HCT116 (cell line): ENCODE measurements at regions not wholly inside any gene's neighbourhood (a gene's known extent, or its start where the extent isn't known, plus 50 kb on each side); places are given as distances from the start of the nearest gene placed in this dataset.

Source experiments
- ATAC-seq: fragments of 200-7000 bp; cut with Tn5 transposase; 2 replicates; pipeline ENCODE4 v1.9.1; 2020; ENCODE audit warnings: mild to moderate bottlenecking, moderate library complexity
- BruUV-seq: library from RNA; stranded (reverse); fragments of 400-500 nt; replicated peaks from 2 replicates; lab custom pipeline; 2021; lab: Mats Ljungman, UMichigan
- CTCF ChIA-PET: fragments of 300-600 bp; sonication (Branson Sonifier 250); formaldehyde crosslinking; loops from one replicate; lab custom pipeline; 2021; ENCODE audit warnings: antibody characterized with exemption; lab: Charles Lee
- POLR2A ChIA-PET: fragments of 300-600, 350-600 bp; sonication (Branson Sonifier 250); formaldehyde crosslinking; loops from one replicate; lab custom pipeline; 2021; ENCODE audit warnings: antibody characterized with exemption; lab: Charles Lee
- RAD21 ChIA-PET, 2 experiments: fragments of 300-600 bp; sonication (Branson Sonifier 250); formaldehyde crosslinking; loops; one replicate each; lab custom pipeline; 2023; ENCODE audit warnings: low total read pairs in 2 of 2; ENCODE audit not compliant: uncharacterized antibody in 2 of 2, unreplicated experiment in 2 of 2, low non-redundant PET in 1 of 2; lab: Charles Lee
- DNase-seq: peaks from one replicate; pipeline ENCODE4 v3.0.0-alpha.2; 2010; ENCODE audit warnings: low read depth, low spot score
- H2AFZ ChIP-seq: fragments of 200-600 bp; shearing (Covaris generic), sonication (generic); 2 replicates; pipeline ENCODE4 v1.6.1; 2017; ENCODE audit warnings: low read depth, mixed run types, mixed read lengths, antibody characterized with exemption, low read length; ENCODE audit not compliant: poor library complexity, severe bottlenecking
- H3K27ac ChIP-seq: 2 replicates; pipeline ENCODE4 v1.5.1; 2012; ENCODE audit warnings: low read depth, low read length
- H3K27me3 ChIP-seq: fragments of 200-600 bp; sonication (generic); 2 replicates; pipeline ENCODE4 v1.6.1; 2016; ENCODE audit warnings: mixed run types, low read length, mixed read lengths; ENCODE audit not compliant: insufficient read depth
- H3K36me3 ChIP-seq, 2 experiments: fragments of 200-500 bp in 1 of 2; fragments of 200-600 bp in 1 of 2; sonication (Bioruptor generic) in 1 of 2; sonication (generic) in 1 of 2; 2 replicates each; pipeline versions ENCODE4 v1.5.1 to v1.6.1; 2014 to 2016; ENCODE audit warnings: low read length in 2 of 2, inconsistent platforms in 1 of 2, mixed read lengths in 1 of 2, mixed run types in 1 of 2; ENCODE audit not compliant: insufficient read depth in 2 of 2, control insufficient read depth in 1 of 2
- H3K4me1 ChIP-seq, 2 experiments: fragments of 200-600 bp in 1 of 2; sonication (generic) in 1 of 2; 2 replicates each; pipeline versions ENCODE4 v1.5.1 to v1.6.1; 2012 to 2017; ENCODE audit warnings: low read length in 2 of 2, inconsistent platforms in 1 of 2, mild to moderate bottlenecking in 1 of 2, mixed read lengths in 1 of 2, mixed run types in 1 of 2, moderate library complexity in 1 of 2; ENCODE audit not compliant: insufficient read depth in 2 of 2, control insufficient read depth in 1 of 2
- H3K4me2 ChIP-seq: fragments of 200-600 bp; sonication (generic); 2 replicates; pipeline ENCODE4 v1.6.1; 2017; ENCODE audit warnings: mixed run types, low read length, mixed read lengths
- H3K4me3 ChIP-seq, 2 experiments: fragments of 200-600 bp in 1 of 2; sonication (generic) in 1 of 2; replicated peaks in 1 of 2; 2 replicates each; pipeline ENCODE4 v1.5.1; 2011 to 2016; ENCODE audit warnings: low read length in 2 of 2, control low read depth in 1 of 2, low read depth in 1 of 2, mild to moderate bottlenecking in 1 of 2, mixed read lengths in 1 of 2, mixed run types in 1 of 2
- H3K79me2 ChIP-seq: fragments of 200-600 bp; sonication (generic); 2 replicates; pipeline ENCODE4 v1.6.1; 2017; ENCODE audit warnings: mild to moderate bottlenecking, mixed run types, low read length, moderate library complexity, mixed read lengths; ENCODE audit not compliant: insufficient read depth
- H3K9ac ChIP-seq: fragments of 200-600 bp; sonication (generic); 2 replicates; pipeline ENCODE4 v1.6.1; 2016; ENCODE audit warnings: low read length, mixed read lengths
- H3K9me2 ChIP-seq: fragments of 200-600 bp; sonication (generic), shearing (Covaris generic); 2 replicates; pipeline ENCODE4 v1.6.1; 2017; ENCODE audit warnings: mixed run types, mild to moderate bottlenecking, moderate library complexity; ENCODE audit not compliant: insufficient read depth
- H3K9me3 ChIP-seq, 2 experiments: fragments of 200-500 bp in 1 of 2; fragments of 200-600 bp in 1 of 2; sonication (Bioruptor generic) in 1 of 2; sonication (generic) in 1 of 2; 2 replicates each; pipeline ENCODE4 v1.6.1; 2014 to 2017; ENCODE audit warnings: low read length in 2 of 2, mixed read lengths in 2 of 2, inconsistent platforms in 1 of 2, low read depth in 1 of 2, mild to moderate bottlenecking in 1 of 2, mixed run types in 1 of 2, moderate library complexity in 1 of 2; ENCODE audit not compliant: control insufficient read depth in 1 of 2, insufficient read depth in 1 of 2
- H4K20me1 ChIP-seq: fragments of 200-600 bp; sonication (generic), shearing (Covaris generic); 2 replicates; pipeline ENCODE4 v1.6.1; 2017; ENCODE audit warnings: mixed run types, mild to moderate bottlenecking, moderate library complexity; ENCODE audit not compliant: insufficient read depth
- CTCF ChIP-seq, 3 experiments: fragments of 200-600 bp in 1 of 3; sonication (generic) in 1 of 3; IDR thresholded peaks in 2 of 3; conservative IDR thresholded peaks in 1 of 3; 2 replicates each; pipeline ENCODE4 v1.5.1; 2012 to 2017; ENCODE audit warnings: low read depth in 2 of 3, low read length in 2 of 3, antibody characterized with exemption in 1 of 3, borderline replicate concordance in 1 of 3, control low read depth in 1 of 3, mild to moderate bottlenecking in 1 of 3, mixed read lengths in 1 of 3, mixed run types in 1 of 3, moderate library complexity in 1 of 3; ENCODE audit not compliant: insufficient read depth in 1 of 3
- FOSL1 ChIP-seq: IDR thresholded peaks from 2 replicates; pipeline ENCODE4 v1.6.1; 2012; ENCODE audit warnings: low read depth
- MAX ChIP-seq: IDR thresholded peaks from 2 replicates; pipeline ENCODE4 v1.6.1; 2012
- POLR2A ChIP-seq: IDR thresholded peaks from 2 replicates; pipeline ENCODE4 v1.7.0; 2011; ENCODE audit warnings: borderline replicate concordance; ENCODE audit not compliant: insufficient read depth, insufficient read length; ENCODE audit errors: extremely low read depth
- RAD21 ChIP-seq: IDR thresholded peaks from 2 replicates; pipeline ENCODE4 v1.6.1; 2012; ENCODE audit warnings: low read depth, mild to moderate bottlenecking
- SP1 ChIP-seq: IDR thresholded peaks from 2 replicates; pipeline ENCODE4 v1.6.1; 2012; ENCODE audit warnings: low read depth
- intact Hi-C: fragments of 100-400 bp; cut with micrococcal nuclease; formaldehyde crosslinking; loops from 2 replicates; pipeline ENCODE4 v1.10.0; 2022

GRCh38 chr4:110710070-110710469 is 87.2 kb upstream of the PITX2 start:
- Histone ChIP-seq H3K9me3 (no peaks in the 10 kb centered on the region), H3K27me3 (no peaks in the 10 kb centered on the region), H3K4me2 (no peak overlapping the region), H3K9me2 (no peaks in the 10 kb centered on the region), H3K9ac (no peak overlapping the region), H2AFZ (no peak overlapping the region), H3K36me3 (no peaks in the 10 kb centered on the region), H3K4me1 (no peaks in the 10 kb centered on the region), H3K79me2 (no peaks in the 10 kb centered on the region), H3K27ac (no peak overlapping the region), H4K20me1 (no peaks in the 10 kb centered on the region), H3K4me3 (no peak overlapping the region)
- ChIA-PET CTCF (no interaction called here), POLR2A (no interaction called here), RAD21 (no interaction called here)
- no TSS peak for BruUV-seq
- intact Hi-C loops, result no loop called here
- DNase-seq, result no peak
- no peak for ATAC-seq
- TF ChIP-seq FOSL1, result 0 out of 2 replicates have a peak, but pooled peaks have one; percentile 7
- TF ChIP-seq CTCF (IDR thresholded peaks at IDR 0.05 in 2 of 3, conservative IDR thresholded peaks at IDR 0.05 in 1 of 3; ENCODE audit: borderline replicate concordance in 1 of 3, insufficient read depth in 1 of 3, low read depth in 2 of 3, low read length in 2 of 3), result no peak
- no peak for TF ChIP-seq RAD21
- TF ChIP-seq, all 23 proteins: peak for 1

DNA sequence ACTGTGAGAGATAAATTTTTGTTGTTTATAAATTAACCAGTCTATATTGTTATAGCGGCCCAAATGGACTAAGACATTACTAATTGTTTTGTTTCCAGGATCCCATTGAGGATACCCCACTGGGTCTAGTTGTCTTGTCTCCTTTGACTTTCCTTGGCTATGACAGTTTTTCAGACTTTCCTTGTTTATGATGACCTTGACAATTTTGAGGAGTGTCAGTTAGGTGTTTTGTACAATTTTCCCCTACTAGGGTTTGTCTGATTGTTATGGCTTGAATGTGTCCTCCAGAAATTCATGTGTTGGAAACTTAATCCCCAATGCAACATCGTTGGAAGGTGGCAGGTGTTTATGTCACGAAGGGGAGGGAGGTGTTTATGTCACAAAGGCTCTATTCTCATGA is 89.6 kb upstream of the PITX2 start:
- no peak overlapping the region for H3K27ac ChIP-seq
- no peaks in the 10 kb centered on the region for H3K27me3 ChIP-seq
- no peak for TF ChIP-seq POLR2A
- no peak for TF ChIP-seq SP1
- TF ChIP-seq MAX, result no peak
- DNase-seq (no peak), ATAC-seq (no peak)
- H3K4me2 ChIP-seq, result no peak overlapping the region
- no peak overlapping the region for H3K9ac ChIP-seq
- H3K9me3 ChIP-seq, result no peaks in the 10 kb centered on the region
- H3K4me3 ChIP-seq, result no peak overlapping the region
- CTCF ChIA-PET, result no interaction called here
- POLR2A ChIA-PET, result no interaction called here
- RAD21 ChIA-PET, result no interaction called here
- no peaks in the 10 kb centered on the region for H4K20me1 ChIP-seq
- no peaks in the 10 kb centered on the region for H3K36me3 ChIP-seq
- no peaks in the 10 kb centered on the region for H3K9me2 ChIP-seq
- H3K4me1 ChIP-seq, result no peaks in the 10 kb centered on the region
- no peak overlapping the region for H2AFZ ChIP-seq
- intact Hi-C loops, result no loop called here
- H3K79me2 ChIP-seq, result no peaks in the 10 kb centered on the region
- no TSS peak for BruUV-seq
